Glutamatergic neuron (in vitro differentiated cells): ENCODE measurements at regions not wholly inside any gene's neighbourhood (a gene's known extent, or its start where the extent isn't known, plus 50 kb on each side); places are given as distances from the start of the nearest gene placed in this dataset.
"Not testable (repeated sequence)": the region's sequence is repeated elsewhere in the genome, so short reads cannot be mapped to it uniquely, and the experiment has no call there.

Source experiments
- DNase-seq: peaks from one replicate; pipeline ENCODE4 v3.0.0; 2022
- H3K27ac Mint-ChIP-seq: one replicate; pipeline ENCODE4 v1.8.0; 2020; ENCODE audit warnings: mild to moderate bottlenecking, mixed read lengths, inconsistent platforms; ENCODE audit not compliant: unreplicated experiment
- H3K27me3 Mint-ChIP-seq: one replicate; pipeline ENCODE4 v1.8.0; 2020; ENCODE audit warnings: mild to moderate bottlenecking, moderate library complexity, mixed read lengths, inconsistent platforms; ENCODE audit not compliant: unreplicated experiment
- H3K36me3 Mint-ChIP-seq: one replicate; pipeline ENCODE4 v1.8.0; 2020; ENCODE audit warnings: mild to moderate bottlenecking, mixed read lengths, inconsistent platforms; ENCODE audit not compliant: unreplicated experiment
- H3K4me1 Mint-ChIP-seq: one replicate; pipeline ENCODE4 v1.8.0; 2020; ENCODE audit warnings: mild to moderate bottlenecking, low read depth, mixed read lengths, inconsistent platforms; ENCODE audit not compliant: unreplicated experiment
- H3K4me3 Mint-ChIP-seq: one replicate; pipeline ENCODE4 v1.8.0; 2020; ENCODE audit warnings: mild to moderate bottlenecking, mixed read lengths, inconsistent platforms; ENCODE audit not compliant: unreplicated experiment
- H3K9me3 Mint-ChIP-seq: one replicate; pipeline ENCODE4 v1.8.0; 2020; ENCODE audit warnings: mild to moderate bottlenecking, moderate library complexity, mixed read lengths, inconsistent platforms; ENCODE audit not compliant: unreplicated experiment
- TF ChIP-seq, protein P1 (sequence below): fragments of 200-600 bp; sonication (generic); IDR thresholded peaks from one replicate; pipeline ENCODE4 v1.5.0; 2021; ENCODE audit not compliant: partially characterized antibody, unreplicated experiment

GRCh38 chr2:167783261-167784083, 463.9 kb downstream of the STK39 start:
- TF ChIP-seq, protein P1, sequence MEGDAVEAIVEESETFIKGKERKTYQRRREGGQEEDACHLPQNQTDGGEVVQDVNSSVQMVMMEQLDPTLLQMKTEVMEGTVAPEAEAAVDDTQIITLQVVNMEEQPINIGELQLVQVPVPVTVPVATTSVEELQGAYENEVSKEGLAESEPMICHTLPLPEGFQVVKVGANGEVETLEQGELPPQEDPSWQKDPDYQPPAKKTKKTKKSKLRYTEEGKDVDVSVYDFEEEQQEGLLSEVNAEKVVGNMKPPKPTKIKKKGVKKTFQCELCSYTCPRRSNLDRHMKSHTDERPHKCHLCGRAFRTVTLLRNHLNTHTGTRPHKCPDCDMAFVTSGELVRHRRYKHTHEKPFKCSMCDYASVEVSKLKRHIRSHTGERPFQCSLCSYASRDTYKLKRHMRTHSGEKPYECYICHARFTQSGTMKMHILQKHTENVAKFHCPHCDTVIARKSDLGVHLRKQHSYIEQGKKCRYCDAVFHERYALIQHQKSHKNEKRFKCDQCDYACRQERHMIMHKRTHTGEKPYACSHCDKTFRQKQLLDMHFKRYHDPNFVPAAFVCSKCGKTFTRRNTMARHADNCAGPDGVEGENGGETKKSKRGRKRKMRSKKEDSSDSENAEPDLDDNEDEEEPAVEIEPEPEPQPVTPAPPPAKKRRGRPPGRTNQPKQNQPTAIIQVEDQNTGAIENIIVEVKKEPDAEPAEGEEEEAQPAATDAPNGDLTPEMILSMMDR, result no peak
- Mint-ChIP-seq H3K36me3 (no peaks in the 10 kb centered on the region), H3K27me3 (peaks cover 5% of the 10 kb centered on the region), H3K4me1 (peaks cover 30% of the 10 kb centered on the region), H3K4me3 (peak overlapping the region; percentile 84), H3K9me3 (peaks cover 8% of the 10 kb centered on the region), H3K27ac (peak overlapping the region; percentile 99)
- peak; percentile 27 for DNase-seq

GRCh38 chr2:167781629-167782028, 465.8 kb downstream of the STK39 start:
- H3K4me3 Mint-ChIP-seq, DNase-seq, H3K36me3 Mint-ChIP-seq, H3K27me3 Mint-ChIP-seq, H3K9me3 Mint-ChIP-seq, H3K27ac Mint-ChIP-seq: not testable (repeated sequence)
- H3K4me1 Mint-ChIP-seq, result peaks cover 28% of the 10 kb centered on the region

- Mint-ChIP-seq H3K27ac (no peak overlapping the region), H3K4me3 (no peak overlapping the region), H3K9me3 (no peaks in the 10 kb centered on the region), H3K36me3 (no peaks in the 10 kb centered on the region), H3K27me3 (no peaks in the 10 kb centered on the region), H3K4me1 (no peaks in the 10 kb centered on the region)
- TF ChIP-seq, protein P1, result no peak
- DNase-seq, result no peak
Observed at GRCh38 chr2:167776359-167776758, 471.0 kb downstream of the STK39 start.

DNA sequence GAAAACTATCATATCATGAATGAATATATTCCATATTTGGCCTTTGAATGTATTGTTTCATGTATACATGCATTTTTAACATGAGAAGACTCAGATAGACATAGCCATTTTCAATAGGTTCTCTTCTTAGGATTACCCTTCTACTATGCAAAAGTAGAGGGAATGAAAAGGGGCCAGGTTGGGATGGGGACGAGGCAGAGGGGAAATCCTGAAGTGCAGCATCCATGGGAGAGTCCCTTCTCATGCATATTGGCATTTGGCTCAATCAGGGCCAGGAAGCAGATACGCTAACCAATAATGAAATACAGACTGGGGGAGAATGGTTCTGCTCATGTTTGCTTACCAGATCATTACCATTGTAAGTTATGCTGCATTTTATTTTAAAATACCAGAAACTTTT, 475.8 kb downstream of the STK39 start:
- Mint-ChIP-seq H3K27me3 (no peaks in the 10 kb centered on the region), H3K36me3 (no peaks in the 10 kb centered on the region), H3K4me3 (no peak overlapping the region), H3K27ac (no peak overlapping the region), H3K9me3 (no peaks in the 10 kb centered on the region), H3K4me1 (peaks cover 3% of the 10 kb centered on the region)
- no peak for DNase-seq
- TF ChIP-seq, protein P1, result no peak

- Mint-ChIP-seq H3K4me1 (peaks cover 3% of the 10 kb centered on the region), H3K27me3 (no peaks in the 10 kb centered on the region), H3K36me3 (no peaks in the 10 kb centered on the region), H3K27ac (no peak overlapping the region), H3K4me3 (no peak overlapping the region), H3K9me3 (no peaks in the 10 kb centered on the region)
- TF ChIP-seq, protein P1, result no peak
- no peak for DNase-seq
Observed at GRCh38 chr2:167769020-167769419, 478.4 kb downstream of the STK39 start.
